Medulla oblongata (tissue), 1 donor: ENCODE measurements at regions not wholly inside any gene's neighbourhood (a gene's known extent, or its start where the extent isn't known, plus 50 kb on each side); places are given as distances from the start of the nearest gene placed in this dataset.
"Not testable (repeated sequence)": the region's sequence is repeated elsewhere in the genome, so short reads cannot be mapped to it uniquely, and the experiment has no call there.

Experiments used
- DNase-seq: peaks from one replicate; pipeline ENCODE4 v3.0.0-alpha.2; 2015; ENCODE audit errors: extremely low spot score

- no peak for DNase-seq
These were observed 252.3 kb upstream of the TBX18 start for GRCh38 chr6:85016726-85017125.

GRCh38 chr6:85015396-85015990, 251.1 kb upstream of the TBX18 start:
- peak; percentile 38 for DNase-seq

GRCh38 chr6:85010865-85011264, 246.5 kb upstream of the TBX18 start:
- DNase-seq, result no peak

GRCh38 chr6:85008296-85009009, 244.1 kb upstream of the TBX18 start:
- no peak for DNase-seq

GRCh38 chr6:85006362-85006761, 242.0 kb upstream of the TBX18 start:
- DNase-seq, result no peak

- no peak for DNase-seq
These were observed 241.1 kb upstream of the TBX18 start for GRCh38 chr6:85005494-85005893.

GRCh38 chr6:85004361-85004995, 240.1 kb upstream of the TBX18 start:
- no peak for DNase-seq

GRCh38 chr6:85002847-85003246, 238.4 kb upstream of the TBX18 start:
- DNase-seq, result no peak

DNA sequence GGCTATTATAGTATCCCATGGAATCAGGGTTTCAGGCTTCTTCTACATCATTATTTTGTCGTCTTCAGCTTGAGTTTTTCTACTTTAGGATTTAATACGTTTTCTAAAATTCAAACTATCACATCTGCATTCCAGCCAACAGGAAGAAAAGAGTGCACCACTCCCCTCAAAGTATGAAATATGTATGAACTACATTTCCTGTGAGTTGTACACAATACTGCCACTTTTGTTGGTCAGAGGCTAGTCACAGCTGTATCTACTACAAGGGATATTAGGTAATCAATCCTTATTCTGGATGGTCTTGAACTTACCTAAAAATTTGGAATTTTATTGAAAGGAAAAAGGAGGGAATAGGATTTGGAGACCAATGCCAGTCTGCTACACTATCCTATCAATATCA, 235.6 kb upstream of the TBX18 start:
- DNase-seq, result no peak

- no peak for DNase-seq
These were observed 233.8 kb upstream of the TBX18 start for GRCh38 chr6:84998223-84998622.

- DNase-seq, result not testable (repeated sequence)
These were observed 224.4 kb upstream of the TBX18 start for GRCh38 chr6:84988766-84989165.

DNA sequence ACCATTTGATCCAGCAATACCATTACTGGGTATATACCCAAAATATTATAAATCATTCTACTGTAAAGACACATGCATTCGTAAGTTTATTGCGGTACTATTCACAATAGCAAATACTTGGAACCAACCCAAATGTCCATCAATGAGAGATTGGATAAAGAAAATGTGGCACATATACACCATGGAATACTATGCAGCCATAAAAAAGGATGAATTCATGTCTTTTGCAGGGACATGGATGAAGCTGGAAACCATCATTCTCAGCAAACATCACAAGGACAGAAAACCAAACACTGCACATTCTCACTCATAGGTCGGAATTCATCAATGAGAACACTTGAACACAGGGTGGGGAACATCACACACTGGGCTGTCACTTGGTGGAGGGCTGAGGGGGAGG, 221.1 kb upstream of the TBX18 start:
- DNase-seq, result not testable (repeated sequence)

GRCh38 chr6:84979541-84979940, 215.1 kb upstream of the TBX18 start:
- DNase-seq, result no peak

GRCh38 chr6:84977363-84977705, 212.9 kb upstream of the TBX18 start:
- DNase-seq, result no peak

DNA sequence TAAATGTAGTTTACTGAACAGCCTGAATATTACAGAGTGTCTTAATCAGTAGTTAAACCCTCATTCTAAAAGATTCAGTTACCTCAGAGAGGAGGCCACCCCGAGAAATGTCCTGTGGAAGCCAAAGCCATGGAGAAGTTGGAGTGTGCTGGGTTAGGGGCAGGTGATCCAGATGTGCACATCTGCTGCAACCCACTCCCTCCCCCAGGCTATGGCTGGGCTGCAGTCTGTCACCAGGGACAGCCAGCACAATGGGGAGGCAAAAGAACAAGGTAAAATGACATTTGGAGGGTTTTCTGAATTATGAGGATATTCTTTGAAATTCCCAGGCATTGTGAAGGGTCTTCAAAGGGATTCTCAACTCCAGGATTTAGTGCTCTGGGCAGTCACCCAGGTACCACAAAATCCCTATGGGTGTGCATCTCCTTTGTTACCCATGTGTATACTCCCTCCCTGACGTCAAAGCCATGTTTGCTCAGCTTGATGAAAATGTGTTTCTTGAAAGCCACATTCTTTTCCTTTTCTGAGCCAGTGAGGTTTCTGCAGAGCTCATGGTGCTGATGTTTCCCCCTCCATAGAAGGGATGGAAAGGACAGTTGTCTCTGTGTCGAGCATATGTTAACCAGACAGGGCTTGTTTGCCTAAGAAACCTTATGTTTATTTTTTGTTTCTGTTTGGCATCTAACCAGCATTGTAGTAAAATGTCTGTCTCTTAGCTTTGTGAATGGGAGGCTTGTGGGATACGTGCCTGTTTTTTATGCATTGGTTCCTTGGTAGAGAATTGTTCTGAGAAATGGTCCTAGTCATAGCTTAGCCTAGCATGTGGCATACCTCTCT, 212.3 kb upstream of the TBX18 start:
- DNase-seq, result no peak

- no peak for DNase-seq
These were observed 210.9 kb upstream of the TBX18 start for GRCh38 chr6:84975316-84975715.

DNA sequence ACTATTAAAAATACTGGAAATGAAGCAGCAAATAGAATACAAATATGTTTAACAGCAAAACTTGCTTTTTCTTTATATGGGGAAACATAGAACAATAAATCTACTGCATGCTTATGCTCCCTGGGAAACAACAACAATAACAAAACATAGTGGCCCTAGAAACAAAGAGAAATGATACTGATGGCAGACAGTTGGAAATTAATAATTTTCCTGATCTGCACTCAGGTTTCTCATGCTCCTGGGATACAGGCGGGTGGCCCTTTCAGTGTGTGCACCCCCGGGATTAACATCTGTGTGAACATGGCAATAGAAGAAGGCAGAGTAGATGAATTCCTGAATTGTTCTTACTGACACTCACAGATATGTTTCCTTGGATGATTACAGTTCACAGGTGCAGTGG, 209.2 kb upstream of the TBX18 start:
- no peak for DNase-seq

- DNase-seq, result no peak
These were observed 203.6 kb upstream of the TBX18 start for GRCh38 chr6:84967965-84968364.

DNA sequence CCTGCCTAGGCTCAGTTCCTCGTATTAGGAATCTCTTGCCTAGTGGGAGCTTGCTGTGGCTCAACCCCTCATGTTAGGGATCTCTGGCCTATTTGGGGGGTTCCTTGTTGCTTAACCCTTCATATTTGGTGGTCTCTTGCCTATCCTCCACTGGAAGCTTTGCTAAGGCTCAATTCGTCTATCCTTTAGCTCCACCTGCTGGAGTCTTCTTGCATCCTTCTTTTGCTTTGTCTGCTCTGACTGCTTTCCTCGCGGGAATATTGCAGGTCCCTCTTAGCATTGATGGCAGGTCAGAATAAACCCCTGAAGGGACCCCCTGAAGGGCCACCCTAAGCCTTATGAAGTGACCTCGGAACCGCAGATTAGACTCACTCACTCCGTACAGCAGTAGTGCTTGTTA, 203.0 kb upstream of the TBX18 start:
- DNase-seq, result peak; percentile 21

- no peak for DNase-seq
These were observed 188.8 kb upstream of the TBX18 start for GRCh38 chr6:84953111-84953755.

DNA sequence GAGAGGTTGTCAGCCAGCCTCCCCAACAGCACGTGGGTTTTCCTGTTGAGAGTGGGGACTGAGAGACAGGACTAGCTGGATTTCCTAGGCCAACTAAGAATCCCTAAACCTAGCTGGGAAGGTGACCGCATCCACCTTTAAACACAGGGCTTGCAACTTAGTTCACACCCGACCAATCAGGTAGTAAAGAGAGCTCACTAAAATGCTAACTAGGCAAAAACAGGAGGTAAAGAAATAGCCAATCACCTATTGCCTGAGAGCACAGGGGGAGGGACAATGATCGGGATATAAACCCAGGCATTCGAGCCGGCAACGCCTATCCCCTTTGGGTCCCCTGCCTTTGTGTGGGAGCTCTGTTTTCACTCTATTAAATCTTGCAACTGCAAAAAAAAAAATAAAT, 180.5 kb upstream of the TBX18 start:
- DNase-seq, result not testable (repeated sequence)

- DNase-seq, result no peak
These were observed 179.5 kb upstream of the TBX18 start for GRCh38 chr6:84943905-84944304.
